ENCODE measurements at regions not wholly inside any gene's neighbourhood (a gene's known extent, or its start where the extent isn't known, plus 50 kb on each side); places are given as distances from the start of the nearest gene placed in this dataset.

GRCh38 chr10:133032976-133033741, 54.6 kb upstream of the ADGRA1 start:
- Histone ChIP-seq H3K27ac (no peak overlapping the region), H3K27me3 (peaks cover 0 to 62% (median 17%) of the 10 kb centered on the region in 7 donors), H3K4me3 (no peak overlapping the region), H3K9me3 (no peaks in the 10 kb centered on the region), H3K36me3 (no peaks in the 10 kb centered on the region), H3K4me1 (peaks cover 0 to 4% (median 0%) of the 10 kb centered on the region in 9 donors)
- ATAC-seq = no peak
- no peak for DNase-seq
- no peak for TF ChIP-seq CTCF (IDR thresholded peaks at IDR 0.05)
- 78 to 82% methylated on average over 20 of the region's 20 CpGs for WGBS, 2 donors
- intact Hi-C loops (cut with DNase I) = no loop called here

GRCh38 chr10:133032231-133032630, 55.5 kb upstream of the ADGRA1 start:
- no peak overlapping the region for H3K27ac ChIP-seq
- no peak for TF ChIP-seq CTCF (IDR thresholded peaks at IDR 0.05)
- H3K9me3 ChIP-seq = no peaks in the 10 kb centered on the region
- no peaks in the 10 kb centered on the region for H3K36me3 ChIP-seq
- ATAC-seq (no peak), DNase-seq (no peak)
- 94 to 97% methylated on average over 13 of the region's 13 CpGs for WGBS, 2 donors
- H3K27me3 ChIP-seq = peaks cover 0 to 65% (median 16%) of the 10 kb centered on the region in 7 donors
- H3K4me1 ChIP-seq = peaks cover 0 to 4% (median 0%) of the 10 kb centered on the region in 9 donors
- intact Hi-C loops (cut with DNase I) = no loop called here
- H3K4me3 ChIP-seq = no peak overlapping the region

GRCh38 chr10:133031541-133032125, 56.1 kb upstream of the ADGRA1 start:
- intact Hi-C loops (cut with DNase I) = no loop called here
- Histone ChIP-seq H3K4me1 (peaks cover 0 to 4% (median 0%) of the 10 kb centered on the region in 9 donors), H3K27me3 (peaks cover 0 to 68% (median 17%) of the 10 kb centered on the region in 7 donors), H3K4me3 (no peak overlapping the region), H3K27ac (no peak overlapping the region), H3K9me3 (no peaks in the 10 kb centered on the region), H3K36me3 (no peaks in the 10 kb centered on the region)
- TF ChIP-seq CTCF (IDR thresholded peaks at IDR 0.05) = no peak
- no peak for DNase-seq
- WGBS, 2 donors = 81 to 83% methylated on average over 19 of the region's 19 CpGs
- ATAC-seq = no peak

GRCh38 chr10:133030781-133031180, 56.9 kb upstream of the ADGRA1 start:
- Histone ChIP-seq H3K9me3 (no peaks in the 10 kb centered on the region), H3K4me1 (peaks cover 0 to 4% (median 0%) of the 10 kb centered on the region in 9 donors), H3K36me3 (no peaks in the 10 kb centered on the region), H3K27ac (no peak overlapping the region), H3K27me3 (peaks cover 0 to 72% (median 24%) of the 10 kb centered on the region in 7 donors), H3K4me3 (no peak overlapping the region)
- intact Hi-C loops (cut with DNase I) = no loop called here
- DNase-seq (no peak), ATAC-seq (no peak)
- WGBS, 2 donors = 41 to 46% methylated on average over 28 of the region's 28 CpGs
- TF ChIP-seq CTCF (IDR thresholded peaks at IDR 0.05) = no peak

All from heart right ventricle (tissue), 16 donors.